NCI-H1694 (cell line): ENCODE measurements at regions not wholly inside any gene's neighbourhood (a gene's known extent, or its start where the extent isn't known, plus 50 kb on each side); places are given as distances from the start of the nearest gene placed in this dataset.

Experiments used
- DNase-seq: peaks from one replicate; lab custom pipeline; 2025; lab: John Stamatoyannopoulos, UW

DNA sequence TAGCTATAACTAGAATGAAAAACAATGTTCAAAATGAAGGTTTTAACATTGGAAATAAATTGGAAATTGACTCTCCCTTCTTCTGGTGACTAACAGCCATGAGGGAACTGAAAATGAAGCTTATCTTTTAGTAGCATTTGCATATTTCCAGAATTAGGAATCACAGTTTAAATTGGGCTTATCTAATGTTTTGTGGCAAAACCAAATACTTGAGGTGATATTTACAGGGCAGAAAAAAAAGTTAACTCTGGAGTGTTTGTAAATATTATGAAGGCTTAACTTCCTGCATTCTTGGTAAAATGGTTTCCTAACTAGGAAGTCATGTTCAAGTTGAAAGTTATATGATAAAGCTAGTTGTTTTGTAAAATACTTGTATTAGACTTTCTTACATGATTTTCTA lies 96.4 kb upstream of the SOX9 start:
- DNase-seq: no peak

DNA sequence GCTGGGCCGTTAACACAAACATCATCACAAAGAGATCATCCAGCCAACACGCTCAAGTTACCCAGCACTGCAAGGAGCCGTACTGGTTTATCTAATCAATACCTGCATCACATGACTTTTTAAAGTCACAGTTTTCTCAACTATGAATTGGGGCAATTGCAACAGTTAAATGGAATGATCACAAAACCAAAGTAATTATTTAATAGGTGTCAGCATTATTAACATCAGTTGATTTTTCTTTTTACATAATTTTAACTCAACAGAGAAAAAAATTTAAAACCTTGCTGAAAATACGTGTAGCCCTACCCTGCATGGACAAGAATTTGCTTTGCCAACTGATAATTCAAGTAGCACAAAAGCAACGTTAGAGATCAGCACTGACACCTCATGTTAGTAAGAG lies 95.7 kb upstream of the SOX9 start:
- no peak for DNase-seq

DNA sequence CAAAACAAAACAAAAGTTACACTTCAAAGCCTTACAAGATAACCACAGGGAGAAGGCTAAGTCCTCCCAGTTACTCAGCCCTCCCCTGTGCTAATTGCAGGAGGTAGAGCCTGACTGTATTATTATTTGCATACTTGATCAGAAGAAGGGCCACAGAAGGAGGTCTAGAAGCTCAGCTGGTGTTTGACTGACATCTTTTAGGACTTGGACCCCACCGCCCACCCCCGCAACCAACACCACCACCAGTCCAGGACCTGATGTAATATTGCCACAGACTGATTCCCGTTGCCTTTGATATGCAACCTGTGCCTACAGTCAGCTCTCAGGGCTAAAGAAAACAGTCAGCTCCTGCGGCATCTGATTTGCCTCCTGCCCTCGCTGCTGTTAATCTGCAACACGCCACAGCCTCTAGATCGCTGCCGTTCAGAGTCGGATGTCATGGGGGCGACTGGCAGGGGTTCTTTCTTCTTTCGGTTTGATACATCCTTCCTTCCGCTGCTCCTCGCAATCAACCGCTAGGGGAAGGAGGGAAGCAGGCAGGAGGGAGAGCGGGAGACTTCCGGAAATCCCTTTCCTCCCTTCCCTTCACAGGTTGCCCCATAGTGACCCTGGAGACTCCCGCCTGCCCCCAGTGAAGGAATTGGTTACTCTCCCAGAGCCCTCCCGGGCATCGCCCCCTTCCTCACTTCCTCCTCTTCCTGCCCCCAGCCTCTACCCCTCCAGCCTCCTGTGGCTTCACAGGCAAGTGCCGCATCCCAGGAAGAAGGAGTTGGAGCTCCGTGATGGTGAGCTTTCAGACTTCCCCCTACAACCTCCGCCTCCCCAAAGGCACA lies 90.5 kb upstream of the SOX9 start:
- no peak for DNase-seq

DNA sequence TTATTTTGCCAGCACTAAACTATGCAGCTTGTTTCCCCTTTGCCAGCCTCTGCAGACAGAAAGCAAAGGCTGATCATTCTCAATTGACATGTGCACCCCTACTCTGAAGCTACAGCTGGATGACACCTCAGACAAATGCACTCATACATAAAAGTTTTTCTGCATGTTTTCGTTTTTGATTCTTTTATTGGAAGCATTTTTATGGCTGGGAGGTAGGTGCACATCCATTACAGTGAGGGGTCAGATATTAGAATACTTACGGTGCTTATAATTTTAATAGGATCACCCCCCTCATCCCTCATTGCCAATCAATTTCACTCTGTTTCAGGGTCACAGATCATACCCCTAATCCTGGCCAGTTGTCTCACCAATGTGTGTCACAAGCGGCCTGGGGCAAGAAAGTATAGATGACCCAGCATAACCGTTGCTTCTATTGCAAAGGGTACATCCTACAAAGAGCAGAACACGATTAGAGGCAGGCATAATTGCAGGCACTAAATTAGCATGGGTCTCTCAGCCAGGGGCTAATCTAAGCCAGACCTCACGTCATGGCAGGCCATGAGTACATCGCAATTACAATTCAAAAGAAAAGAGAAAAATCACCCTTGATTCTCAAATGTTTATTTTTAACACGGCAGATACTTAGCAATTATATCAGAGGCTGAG lies 89.5 kb upstream of the SOX9 start:
- no peak for DNase-seq

DNA sequence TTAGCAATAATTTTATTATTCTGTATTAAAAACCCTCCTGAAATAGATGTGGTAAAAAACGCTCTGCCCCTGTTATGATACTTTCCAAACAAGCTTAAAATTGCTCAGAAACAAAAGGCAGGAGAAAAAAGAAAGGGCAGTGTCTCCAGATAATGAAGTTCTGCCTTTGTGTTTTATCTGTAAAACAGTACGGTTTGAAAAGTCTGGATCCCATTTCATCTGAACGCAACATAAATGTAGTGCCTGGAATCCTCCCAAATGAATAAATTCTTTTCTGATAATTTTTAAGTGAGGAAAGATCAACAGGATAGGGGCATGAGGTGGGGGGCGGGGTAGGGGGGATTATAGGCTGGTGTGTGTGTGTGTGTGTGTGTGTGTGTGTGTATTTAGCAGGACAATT lies 87.5 kb upstream of the SOX9 start:
- no peak for DNase-seq

DNA sequence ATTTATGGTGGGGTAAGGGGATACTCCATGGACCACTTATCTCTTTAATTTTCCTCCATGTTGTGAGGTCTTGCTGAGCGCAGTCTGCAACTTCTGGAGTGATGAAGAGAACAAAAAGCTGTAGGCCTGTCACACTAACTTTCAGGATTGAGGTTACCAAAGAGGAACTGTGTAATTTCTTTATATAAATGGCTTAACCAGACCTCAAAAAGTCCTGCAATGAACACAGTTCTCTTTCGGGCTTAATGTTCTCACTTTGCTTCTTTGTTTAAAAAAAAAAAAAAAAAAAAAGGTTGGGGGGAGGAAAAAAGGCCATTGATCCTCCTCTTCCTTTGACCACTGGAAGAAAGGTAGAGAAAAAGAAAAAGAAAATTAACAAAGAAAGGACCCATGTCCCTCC lies 86.8 kb upstream of the SOX9 start:
- DNase-seq: no peak

DNA sequence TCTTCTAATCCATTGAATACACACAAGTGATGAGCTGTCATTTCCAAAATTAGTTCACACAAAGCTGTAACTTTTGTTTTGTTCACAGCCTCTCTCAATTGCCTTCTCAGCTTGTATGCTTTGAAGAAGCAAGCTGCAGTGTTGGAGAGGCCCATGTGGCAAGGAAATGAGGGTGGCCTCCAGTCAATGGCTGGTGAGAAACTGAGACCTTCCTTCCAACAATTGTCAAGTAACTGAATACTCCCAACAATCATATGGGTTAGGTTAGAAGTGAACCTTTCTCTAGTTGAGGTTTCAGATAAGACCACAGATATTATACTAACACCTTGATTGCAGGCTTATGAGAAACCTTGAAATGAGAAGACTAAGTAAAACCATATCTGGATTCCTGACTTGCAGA lies 82.4 kb upstream of the SOX9 start:
- DNase-seq: no peak

DNA sequence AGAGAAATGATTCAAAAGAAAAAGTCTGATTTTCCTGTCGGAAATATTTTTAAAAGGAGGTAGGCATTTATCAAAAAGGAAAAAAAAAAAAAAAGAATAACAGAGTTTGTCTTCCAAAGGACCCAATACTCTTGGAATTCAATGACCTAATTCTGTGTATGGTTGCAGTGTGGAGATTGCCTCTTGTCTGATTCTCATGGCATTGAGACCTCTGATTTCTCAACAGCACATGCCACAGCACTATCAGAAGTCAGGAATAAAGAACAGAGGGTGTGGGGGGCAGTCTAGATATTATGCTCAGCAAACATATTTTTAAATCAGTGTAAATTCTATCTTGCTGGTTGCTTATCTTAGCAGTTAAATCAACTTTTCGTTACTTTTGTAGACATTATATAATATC lies 81.3 kb upstream of the SOX9 start:
- no peak for DNase-seq

DNA sequence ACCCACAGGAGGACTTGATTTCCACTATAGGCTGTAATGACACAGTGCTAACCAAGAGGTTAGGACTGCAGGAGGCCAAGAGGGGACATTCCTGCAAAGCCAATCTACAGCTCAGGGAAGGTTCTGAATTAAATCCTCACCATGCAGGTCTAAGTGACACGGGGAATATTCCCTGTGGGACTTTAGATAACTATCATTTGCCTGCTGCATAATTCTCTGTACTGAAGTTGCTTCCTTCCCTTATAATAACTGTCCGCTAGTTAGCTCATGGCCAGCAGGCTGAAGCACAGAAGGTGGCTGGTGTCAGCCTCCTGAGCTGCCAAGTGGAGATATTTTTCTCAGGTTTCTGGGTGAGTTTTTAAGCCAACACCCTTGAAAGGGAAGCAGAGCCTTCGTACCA lies 74.6 kb upstream of the SOX9 start:
- no peak for DNase-seq

DNA sequence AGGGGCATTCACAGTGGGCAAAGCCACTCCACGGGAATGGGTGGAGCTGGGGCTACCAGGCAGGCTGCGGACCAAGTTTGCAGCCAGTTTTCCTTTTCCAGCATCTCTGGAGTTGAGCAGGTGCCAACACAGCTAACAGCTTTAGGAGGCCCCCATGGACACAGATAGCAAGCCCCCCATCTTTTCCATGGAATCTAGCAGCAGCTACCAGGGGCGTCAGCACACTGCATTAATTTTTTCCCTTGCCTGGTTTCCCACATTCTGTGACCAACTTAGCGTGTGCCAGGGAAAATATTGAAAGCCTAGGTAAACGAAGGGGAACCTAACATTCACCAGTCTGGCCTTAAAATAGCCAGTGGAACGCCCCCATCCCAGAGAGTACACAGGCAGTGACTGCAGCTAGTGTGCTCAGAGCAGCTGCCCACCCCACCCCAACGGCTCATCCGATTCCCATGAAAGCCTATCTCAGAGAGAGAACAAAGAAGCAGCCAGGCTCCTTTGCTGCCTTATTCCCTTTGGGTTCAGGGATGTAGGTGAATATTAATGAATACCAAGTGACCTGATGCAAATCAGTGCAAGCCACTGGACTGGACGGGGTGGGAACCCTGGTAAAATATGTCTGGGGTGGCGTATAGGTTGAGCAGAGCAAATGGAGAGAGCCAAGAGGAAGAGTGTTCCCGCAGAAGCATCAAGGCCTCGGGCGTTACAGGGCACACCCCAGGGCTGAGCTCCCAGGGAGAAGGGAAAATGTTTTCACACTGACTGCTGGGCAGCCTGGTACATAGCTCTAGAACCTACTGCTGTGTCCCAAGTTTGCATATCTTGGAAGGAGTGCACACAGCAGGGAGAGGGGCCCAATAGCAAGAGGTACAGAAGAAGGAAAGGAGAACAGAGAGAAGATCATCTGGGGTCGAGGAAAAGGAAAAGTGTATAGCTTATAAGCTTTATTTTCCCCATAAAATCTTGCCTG lies 73.9 kb upstream of the SOX9 start:
- DNase-seq: no peak

DNA sequence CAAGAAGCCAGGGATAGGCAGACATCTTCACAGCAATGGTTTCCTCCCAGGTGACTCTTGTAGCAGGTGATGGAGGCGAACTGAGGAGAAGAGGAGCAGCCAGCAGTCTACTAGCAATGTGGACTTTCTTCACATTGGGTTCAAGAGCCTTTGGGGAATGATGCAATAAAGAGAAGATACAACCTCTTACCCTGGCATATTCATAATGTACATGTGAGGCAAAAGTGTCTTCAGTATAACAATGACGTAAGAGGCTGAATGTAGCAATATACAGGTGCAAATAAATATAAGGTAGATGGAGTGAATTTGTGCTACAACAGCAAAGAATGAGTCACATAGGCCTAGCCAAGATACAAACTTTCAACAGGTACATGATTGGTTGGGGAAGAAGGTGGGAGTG lies 70.9 kb upstream of the SOX9 start:
- no peak for DNase-seq

DNA sequence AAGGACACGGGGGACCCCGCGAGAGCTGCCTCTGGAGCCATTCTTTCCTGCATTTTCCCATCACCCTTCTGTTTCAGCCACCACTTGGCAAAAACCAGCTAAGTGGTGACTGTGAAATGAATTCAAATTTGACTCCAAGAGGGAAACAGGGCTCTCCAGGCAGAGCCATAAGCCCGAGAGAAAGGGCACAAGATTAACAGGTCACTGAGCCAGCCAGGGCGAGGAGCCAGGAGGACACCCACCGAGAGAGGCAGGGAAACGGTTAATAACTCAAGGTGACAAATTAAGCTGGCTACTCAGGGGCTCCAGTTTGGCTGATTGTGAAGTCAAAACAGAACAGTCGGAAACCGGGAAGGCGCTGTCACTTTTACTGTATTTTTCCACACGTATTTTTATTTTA lies 67.8 kb upstream of the SOX9 start:
- no peak for DNase-seq

DNA sequence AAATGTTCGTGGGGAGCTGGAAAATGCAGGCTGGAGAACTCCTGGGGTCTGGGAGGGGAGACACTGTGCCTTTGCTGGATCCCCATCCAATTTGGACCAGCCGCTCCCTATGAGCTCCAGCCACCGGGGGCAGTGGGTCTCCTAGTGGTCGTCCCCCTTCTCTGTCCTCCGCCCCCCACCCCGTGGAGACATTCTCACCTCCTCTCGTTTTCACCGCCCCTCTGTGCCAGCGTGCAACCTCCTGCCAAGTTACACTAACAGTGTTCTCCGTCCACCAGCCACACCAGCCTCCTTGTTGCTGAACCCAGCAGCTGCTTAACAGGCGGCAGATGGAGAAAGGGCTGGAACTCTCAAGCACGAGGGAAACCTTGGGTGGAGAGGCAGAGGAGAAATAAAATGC lies 67.4 kb upstream of the SOX9 start:
- DNase-seq: no peak

DNA sequence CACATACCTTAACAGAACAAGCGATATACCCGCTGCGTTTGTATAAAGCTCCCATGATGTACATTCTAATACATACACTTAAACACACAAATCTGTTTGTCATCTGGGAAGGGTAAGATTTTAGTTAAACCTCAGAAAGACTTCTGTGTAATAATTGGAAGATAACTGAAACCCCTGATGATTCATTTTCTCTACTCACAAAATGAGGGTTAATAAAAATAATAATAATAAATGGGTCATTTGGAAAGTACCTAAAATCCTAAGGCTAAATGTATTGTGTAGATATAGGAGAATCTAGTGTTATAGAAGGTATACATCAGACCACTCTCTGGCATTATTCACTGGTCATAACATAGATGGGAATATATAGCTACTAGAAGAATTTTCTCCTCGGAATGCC lies 64.7 kb upstream of the SOX9 start:
- DNase-seq: no peak

DNA sequence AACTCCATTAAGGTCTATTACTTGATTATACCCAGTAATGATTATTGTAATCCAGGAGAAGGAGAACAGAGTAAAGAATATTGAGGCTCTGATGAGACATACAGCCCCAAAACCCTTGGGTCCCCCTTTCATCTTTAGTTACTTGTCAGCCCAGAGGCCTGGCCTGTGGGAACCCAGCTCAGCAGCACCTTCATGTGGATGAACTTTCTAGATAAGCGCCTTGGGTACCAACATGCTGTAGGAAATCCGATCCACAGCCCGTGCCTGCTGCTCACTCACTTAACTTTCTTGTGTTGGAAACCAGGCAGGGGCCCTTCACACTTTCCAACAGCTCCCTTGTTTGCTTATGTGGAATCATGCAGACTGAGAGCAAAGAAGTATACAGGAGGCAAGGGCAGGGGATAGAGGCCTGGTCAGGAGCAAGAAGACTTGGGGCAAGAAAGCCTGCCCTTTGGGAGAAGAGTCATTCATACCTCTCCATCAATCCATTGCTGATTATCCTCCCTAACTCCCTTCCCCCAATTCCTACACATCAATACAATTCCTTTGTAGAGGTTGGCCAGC lies 64.0 kb upstream of the SOX9 start:
- no peak for DNase-seq

DNA sequence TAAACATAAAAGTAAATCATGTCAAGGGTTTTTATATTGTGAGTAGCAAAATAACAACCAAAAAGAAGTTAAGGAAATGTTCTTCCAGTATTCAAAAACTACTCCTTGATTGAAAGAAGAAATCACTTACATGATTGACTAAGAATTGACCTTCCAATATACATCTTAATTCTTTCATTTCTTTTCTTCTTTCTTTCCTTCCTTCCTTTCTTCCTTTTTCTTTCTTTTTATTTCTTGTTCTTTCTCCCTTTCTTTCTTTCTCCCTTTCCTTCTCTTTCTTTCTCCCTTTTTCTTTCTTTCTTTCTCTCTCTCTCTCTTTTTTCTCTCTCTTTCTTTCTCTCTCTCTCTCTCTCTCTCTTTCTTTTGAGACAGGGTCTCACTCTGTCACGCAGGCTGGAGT lies 60.7 kb upstream of the SOX9 start:
- DNase-seq: no peak

DNA sequence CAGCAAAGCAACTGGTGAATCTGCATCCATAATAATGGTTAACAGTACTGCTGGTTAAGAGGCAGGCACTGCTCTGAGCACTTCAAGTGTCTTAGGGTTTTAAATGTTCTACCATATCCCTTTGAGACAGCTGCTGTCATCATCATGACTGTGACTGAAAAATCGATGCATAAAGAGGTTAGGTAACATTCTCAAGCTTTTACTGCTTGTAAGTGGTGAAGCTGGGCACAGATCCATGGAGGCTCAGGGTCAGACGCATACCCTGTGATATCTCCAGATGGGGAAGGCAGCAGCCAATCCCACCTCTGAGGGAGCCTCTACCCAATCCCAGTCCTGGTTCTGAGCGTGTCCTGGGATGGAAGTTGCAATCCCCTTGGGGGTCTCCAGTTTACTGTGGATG lies 57.6 kb upstream of the SOX9 start:
- DNase-seq: no peak

DNA sequence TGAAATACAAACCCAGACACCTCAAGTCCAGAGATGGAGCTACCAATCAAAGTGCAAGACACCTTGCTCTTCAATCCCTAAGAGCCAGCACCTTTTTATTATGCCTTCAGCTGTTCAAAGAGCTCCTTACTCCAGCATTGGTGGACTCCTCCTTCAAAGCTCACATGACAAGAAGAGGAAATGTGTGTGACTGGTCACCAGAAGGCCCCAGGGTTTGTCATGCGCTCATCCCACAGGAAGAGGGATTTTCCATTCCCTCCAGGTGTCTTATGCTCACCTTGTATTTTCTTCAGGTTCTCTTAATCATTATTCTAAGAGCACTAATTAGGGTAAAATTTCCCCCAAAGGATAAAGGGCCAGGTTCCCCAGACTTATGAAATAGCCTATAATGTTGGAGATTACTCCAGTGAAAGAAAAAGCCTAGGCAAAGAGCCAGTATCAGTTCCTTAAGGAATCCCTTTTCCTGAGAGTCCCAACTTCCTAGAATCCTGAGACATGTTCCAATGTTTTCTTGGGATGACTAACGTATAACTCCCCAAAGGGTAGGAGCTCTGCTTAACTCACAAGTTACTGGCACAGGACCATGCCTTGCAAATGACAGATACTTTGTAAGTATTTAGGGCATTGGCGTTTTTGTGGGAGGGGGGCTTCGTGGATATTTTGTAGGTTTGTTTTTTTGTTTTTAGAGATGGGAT lies 56.9 kb upstream of the SOX9 start:
- no peak for DNase-seq

DNA sequence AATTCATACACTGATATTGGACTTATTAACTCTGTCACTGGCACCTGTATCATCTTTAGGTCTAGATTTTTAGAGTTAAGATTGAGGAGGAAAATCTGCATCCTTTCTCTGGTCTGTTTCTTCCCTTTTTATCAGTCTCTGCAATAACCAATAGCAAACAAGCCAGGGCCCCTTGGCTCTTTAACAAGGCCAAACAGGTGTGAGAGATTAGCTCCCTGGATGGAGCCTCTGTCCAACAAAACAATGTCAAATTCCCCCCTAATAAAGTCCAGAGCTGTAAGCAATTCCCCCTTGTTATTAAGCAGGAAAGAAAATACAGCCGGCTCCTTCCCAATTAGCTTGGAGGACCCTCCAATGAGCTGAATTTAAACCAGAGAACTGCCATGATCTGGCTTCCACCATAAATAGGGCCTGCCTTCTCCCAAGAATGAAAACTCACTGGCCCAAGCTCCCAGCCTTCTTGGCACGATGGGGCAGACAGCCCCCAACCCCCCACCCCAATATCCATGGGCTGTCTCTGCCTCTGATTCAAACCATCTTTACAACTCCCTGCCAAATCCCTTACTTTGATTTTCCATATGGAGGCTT lies 56.1 kb upstream of the SOX9 start:
- DNase-seq: no peak

DNA sequence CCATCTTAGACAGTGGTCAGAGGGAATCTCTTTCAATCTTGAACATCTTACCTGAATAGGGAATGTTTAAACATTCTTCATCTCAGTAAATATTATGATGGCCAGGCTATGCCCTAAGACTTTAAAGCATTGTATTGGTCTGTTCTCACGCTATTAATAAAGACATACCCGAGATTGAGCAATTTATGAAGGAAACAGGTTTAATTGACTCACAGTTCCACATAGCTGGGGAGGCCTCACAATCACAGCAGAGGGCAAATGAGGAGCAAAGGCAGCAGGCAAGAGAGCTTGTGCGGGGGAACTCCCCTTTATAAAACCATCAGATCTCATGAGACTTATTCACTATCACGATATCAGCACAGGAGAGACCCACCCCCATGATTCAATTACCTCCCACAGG lies 55.3 kb upstream of the SOX9 start:
- DNase-seq: no peak

DNA sequence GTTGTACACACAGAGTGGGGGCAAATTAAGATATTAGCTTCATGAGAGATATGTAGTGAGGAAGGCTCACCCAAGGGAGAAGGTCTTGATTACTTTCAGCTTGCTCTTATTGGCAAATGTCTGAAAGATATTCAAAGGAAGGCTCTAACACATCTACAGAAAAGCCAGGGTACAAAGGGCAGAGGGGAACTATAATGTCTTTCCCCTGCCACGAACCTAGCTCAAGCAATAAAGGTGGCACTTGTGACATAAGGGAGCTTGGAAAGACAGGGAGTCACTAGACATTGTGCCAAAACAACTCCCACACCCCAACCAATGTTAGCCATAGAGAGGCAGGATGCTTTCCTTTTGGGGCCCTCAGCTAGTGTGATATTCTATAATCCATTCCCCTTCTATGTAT lies 52.2 kb upstream of the SOX9 start:
- DNase-seq: no peak
